HL-60 (cell line): ENCODE measurements at regions not wholly inside any gene's neighbourhood (a gene's known extent, or its start where the extent isn't known, plus 50 kb on each side); places are given as distances from the start of the nearest gene placed in this dataset.

Experiments used
- POLR2AphosphoS5 ChIP-seq: IDR thresholded peaks from 2 replicates; pipeline ENCODE4 v1.6.1; 2012; ENCODE audit warnings: low read depth
- SPI1 ChIP-seq: IDR thresholded peaks from 2 replicates; pipeline ENCODE4 v1.6.1; 2012; ENCODE audit warnings: low read depth, mild to moderate bottlenecking, borderline replicate concordance
- TF ChIP-seq, protein P1 (sequence below): IDR thresholded peaks from one replicate; pipeline ENCODE4 v1.5.1; 2011; ENCODE audit warnings: low read length, control low read depth, inconsistent platforms; ENCODE audit not compliant: insufficient read depth
- TF ChIP-seq, protein P2 (sequence below): IDR thresholded peaks from 2 replicates; pipeline ENCODE4 v1.6.1; 2012; ENCODE audit warnings: low read depth; ENCODE audit not compliant: insufficient replicate concordance

DNA sequence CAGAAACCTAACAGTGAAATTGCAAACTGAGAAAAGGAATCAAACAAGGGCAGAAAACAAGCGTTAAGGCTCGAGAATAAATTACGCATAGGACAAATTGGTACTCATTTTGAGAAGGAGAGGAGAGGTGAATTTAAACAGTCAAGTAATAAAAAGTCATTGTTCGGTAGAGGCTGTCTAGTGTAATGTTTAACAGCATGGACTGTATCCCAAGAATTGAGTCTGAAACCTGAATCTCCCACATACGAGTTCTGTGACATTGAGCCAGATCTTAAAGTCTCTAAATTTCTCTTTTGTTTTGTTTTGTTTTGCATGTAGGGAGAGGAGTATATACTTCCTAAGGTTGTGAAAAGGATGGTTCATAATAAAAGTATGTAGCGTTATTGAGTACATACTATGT lies 216.5 kb upstream of the BTG1 start:
- TF ChIP-seq, protein P1, sequence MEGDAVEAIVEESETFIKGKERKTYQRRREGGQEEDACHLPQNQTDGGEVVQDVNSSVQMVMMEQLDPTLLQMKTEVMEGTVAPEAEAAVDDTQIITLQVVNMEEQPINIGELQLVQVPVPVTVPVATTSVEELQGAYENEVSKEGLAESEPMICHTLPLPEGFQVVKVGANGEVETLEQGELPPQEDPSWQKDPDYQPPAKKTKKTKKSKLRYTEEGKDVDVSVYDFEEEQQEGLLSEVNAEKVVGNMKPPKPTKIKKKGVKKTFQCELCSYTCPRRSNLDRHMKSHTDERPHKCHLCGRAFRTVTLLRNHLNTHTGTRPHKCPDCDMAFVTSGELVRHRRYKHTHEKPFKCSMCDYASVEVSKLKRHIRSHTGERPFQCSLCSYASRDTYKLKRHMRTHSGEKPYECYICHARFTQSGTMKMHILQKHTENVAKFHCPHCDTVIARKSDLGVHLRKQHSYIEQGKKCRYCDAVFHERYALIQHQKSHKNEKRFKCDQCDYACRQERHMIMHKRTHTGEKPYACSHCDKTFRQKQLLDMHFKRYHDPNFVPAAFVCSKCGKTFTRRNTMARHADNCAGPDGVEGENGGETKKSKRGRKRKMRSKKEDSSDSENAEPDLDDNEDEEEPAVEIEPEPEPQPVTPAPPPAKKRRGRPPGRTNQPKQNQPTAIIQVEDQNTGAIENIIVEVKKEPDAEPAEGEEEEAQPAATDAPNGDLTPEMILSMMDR = no peak
- TF ChIP-seq, protein P2, sequence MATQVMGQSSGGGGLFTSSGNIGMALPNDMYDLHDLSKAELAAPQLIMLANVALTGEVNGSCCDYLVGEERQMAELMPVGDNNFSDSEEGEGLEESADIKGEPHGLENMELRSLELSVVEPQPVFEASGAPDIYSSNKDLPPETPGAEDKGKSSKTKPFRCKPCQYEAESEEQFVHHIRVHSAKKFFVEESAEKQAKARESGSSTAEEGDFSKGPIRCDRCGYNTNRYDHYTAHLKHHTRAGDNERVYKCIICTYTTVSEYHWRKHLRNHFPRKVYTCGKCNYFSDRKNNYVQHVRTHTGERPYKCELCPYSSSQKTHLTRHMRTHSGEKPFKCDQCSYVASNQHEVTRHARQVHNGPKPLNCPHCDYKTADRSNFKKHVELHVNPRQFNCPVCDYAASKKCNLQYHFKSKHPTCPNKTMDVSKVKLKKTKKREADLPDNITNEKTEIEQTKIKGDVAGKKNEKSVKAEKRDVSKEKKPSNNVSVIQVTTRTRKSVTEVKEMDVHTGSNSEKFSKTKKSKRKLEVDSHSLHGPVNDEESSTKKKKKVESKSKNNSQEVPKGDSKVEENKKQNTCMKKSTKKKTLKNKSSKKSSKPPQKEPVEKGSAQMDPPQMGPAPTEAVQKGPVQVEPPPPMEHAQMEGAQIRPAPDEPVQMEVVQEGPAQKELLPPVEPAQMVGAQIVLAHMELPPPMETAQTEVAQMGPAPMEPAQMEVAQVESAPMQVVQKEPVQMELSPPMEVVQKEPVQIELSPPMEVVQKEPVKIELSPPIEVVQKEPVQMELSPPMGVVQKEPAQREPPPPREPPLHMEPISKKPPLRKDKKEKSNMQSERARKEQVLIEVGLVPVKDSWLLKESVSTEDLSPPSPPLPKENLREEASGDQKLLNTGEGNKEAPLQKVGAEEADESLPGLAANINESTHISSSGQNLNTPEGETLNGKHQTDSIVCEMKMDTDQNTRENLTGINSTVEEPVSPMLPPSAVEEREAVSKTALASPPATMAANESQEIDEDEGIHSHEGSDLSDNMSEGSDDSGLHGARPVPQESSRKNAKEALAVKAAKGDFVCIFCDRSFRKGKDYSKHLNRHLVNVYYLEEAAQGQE = no peak
- no peak for TF ChIP-seq POLR2AphosphoS5
- TF ChIP-seq SPI1 = no peak
